ENCODE measurements at regions not wholly inside any gene's neighbourhood (a gene's known extent, or its start where the extent isn't known, plus 50 kb on each side); places are given as distances from the start of the nearest gene placed in this dataset.

- Histone ChIP-seq H3K4me3 (ENCODE audit: low read length) (no peak overlapping the region), H3K27me3 (ENCODE audit: control insufficient read depth, insufficient read depth, low read length) (no peaks in the 10 kb centered on the region), H3K9me3 (ENCODE audit: control insufficient read depth, low read length) (no peaks in the 10 kb centered on the region), H3K36me3 (ENCODE audit: control insufficient read depth, insufficient read depth, low read length) (no peaks in the 10 kb centered on the region), H3K9ac (ENCODE audit: low read length) (no peak overlapping the region), H3K4me1 (ENCODE audit: control insufficient read depth, insufficient read depth, low read length) (no peaks in the 10 kb centered on the region)
Measured at GRCh38 chr12:107228076-107228475, 134.7 kb upstream of the CRY1 start.

- no peak overlapping the region for H3K9ac ChIP-seq (ENCODE audit: low read length)
Measured at GRCh38 chr12:107229827-107230226, 136.5 kb upstream of the CRY1 start.

DNA sequence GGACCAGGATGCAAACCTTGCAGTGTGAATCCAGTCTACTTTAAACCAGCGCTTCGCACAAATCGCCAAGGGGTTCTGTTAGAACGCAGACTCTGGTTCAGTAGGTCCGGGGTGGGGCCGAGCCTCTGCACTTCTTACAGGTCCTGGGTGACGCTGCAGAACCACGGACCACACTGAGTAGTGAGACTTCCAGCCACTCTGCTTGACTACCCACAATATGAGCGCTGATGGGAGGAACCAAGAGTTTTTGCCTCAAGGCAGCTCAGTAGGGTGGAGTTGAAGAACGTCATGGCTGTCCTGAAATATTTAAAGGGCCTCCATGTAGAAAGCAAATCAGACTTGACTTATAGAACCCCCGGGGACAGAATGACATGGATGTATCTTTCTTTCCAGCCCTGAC, 138.0 kb upstream of the CRY1 start:
- Histone ChIP-seq H3K27me3 (ENCODE audit: control insufficient read depth, insufficient read depth, low read length) (no peaks in the 10 kb centered on the region), H3K9me3 (ENCODE audit: control insufficient read depth, low read length) (no peaks in the 10 kb centered on the region), H3K9ac (ENCODE audit: low read length) (no peak overlapping the region), H3K4me3 (ENCODE audit: low read length) (no peak overlapping the region), H3K36me3 (ENCODE audit: control insufficient read depth, insufficient read depth, low read length) (no peaks in the 10 kb centered on the region), H3K4me1 (ENCODE audit: control insufficient read depth, insufficient read depth, low read length) (no peaks in the 10 kb centered on the region)

More at GRCh38 chr12:107229827-107230226, 136.5 kb upstream of the CRY1 start:
- no peaks in the 10 kb centered on the region for H3K27me3 ChIP-seq (ENCODE audit: control insufficient read depth, insufficient read depth, low read length)
- H3K4me3 ChIP-seq (ENCODE audit: low read length), result no peak overlapping the region
- H3K4me1 ChIP-seq (ENCODE audit: control insufficient read depth, insufficient read depth, low read length), result no peaks in the 10 kb centered on the region
- H3K36me3 ChIP-seq (ENCODE audit: control insufficient read depth, insufficient read depth, low read length), result no peaks in the 10 kb centered on the region
- H3K9me3 ChIP-seq (ENCODE audit: control insufficient read depth, low read length), result no peaks in the 10 kb centered on the region

- Histone ChIP-seq H3K9me3 (ENCODE audit: control insufficient read depth, low read length) (no peaks in the 10 kb centered on the region), H3K36me3 (ENCODE audit: control insufficient read depth, insufficient read depth, low read length) (no peaks in the 10 kb centered on the region), H3K9ac (ENCODE audit: low read length) (no peak overlapping the region), H3K27me3 (ENCODE audit: control insufficient read depth, insufficient read depth, low read length) (no peaks in the 10 kb centered on the region), H3K4me3 (ENCODE audit: low read length) (no peak overlapping the region), H3K4me1 (ENCODE audit: control insufficient read depth, insufficient read depth, low read length) (no peaks in the 10 kb centered on the region)
Measured at GRCh38 chr12:107233551-107233950, 140.2 kb upstream of the CRY1 start.

GRCh38 chr12:107235600-107235999, 142.3 kb upstream of the CRY1 start:
- Histone ChIP-seq H3K4me3 (ENCODE audit: low read length) (no peak overlapping the region), H3K9ac (ENCODE audit: low read length) (no peak overlapping the region), H3K27me3 (ENCODE audit: control insufficient read depth, insufficient read depth, low read length) (peaks cover 4% of the 10 kb centered on the region), H3K36me3 (ENCODE audit: control insufficient read depth, insufficient read depth, low read length) (no peaks in the 10 kb centered on the region), H3K9me3 (ENCODE audit: control insufficient read depth, low read length) (no peaks in the 10 kb centered on the region), H3K4me1 (ENCODE audit: control insufficient read depth, insufficient read depth, low read length) (no peaks in the 10 kb centered on the region)

- H3K27me3 ChIP-seq (ENCODE audit: control insufficient read depth, insufficient read depth, low read length), result peaks cover 4% of the 10 kb centered on the region
- no peak overlapping the region for H3K9ac ChIP-seq (ENCODE audit: low read length)
- H3K9me3 ChIP-seq (ENCODE audit: control insufficient read depth, low read length), result no peaks in the 10 kb centered on the region
- H3K36me3 ChIP-seq (ENCODE audit: control insufficient read depth, insufficient read depth, low read length), result no peaks in the 10 kb centered on the region
- H3K4me1 ChIP-seq (ENCODE audit: control insufficient read depth, insufficient read depth, low read length), result no peaks in the 10 kb centered on the region
- no peak overlapping the region for H3K4me3 ChIP-seq (ENCODE audit: low read length)
Measured at GRCh38 chr12:107236824-107237511, 143.6 kb upstream of the CRY1 start.

GRCh38 chr12:107238296-107238695, 144.9 kb upstream of the CRY1 start:
- Histone ChIP-seq H3K9me3 (ENCODE audit: control insufficient read depth, low read length) (no peaks in the 10 kb centered on the region), H3K4me3 (ENCODE audit: low read length) (no peak overlapping the region), H3K27me3 (ENCODE audit: control insufficient read depth, insufficient read depth, low read length) (peaks cover 4% of the 10 kb centered on the region), H3K4me1 (ENCODE audit: control insufficient read depth, insufficient read depth, low read length) (no peaks in the 10 kb centered on the region), H3K9ac (ENCODE audit: low read length) (no peak overlapping the region), H3K36me3 (ENCODE audit: control insufficient read depth, insufficient read depth, low read length) (no peaks in the 10 kb centered on the region)

- no peak overlapping the region for H3K4me3 ChIP-seq (ENCODE audit: low read length)
- H3K36me3 ChIP-seq (ENCODE audit: control insufficient read depth, insufficient read depth, low read length), result no peaks in the 10 kb centered on the region
- H3K27me3 ChIP-seq (ENCODE audit: control insufficient read depth, insufficient read depth, low read length), result peaks cover 4% of the 10 kb centered on the region
- H3K4me1 ChIP-seq (ENCODE audit: control insufficient read depth, insufficient read depth, low read length), result no peaks in the 10 kb centered on the region
- no peak overlapping the region for H3K9ac ChIP-seq (ENCODE audit: low read length)
- H3K9me3 ChIP-seq (ENCODE audit: control insufficient read depth, low read length), result no peaks in the 10 kb centered on the region
Measured at GRCh38 chr12:107241411-107241810, 148.1 kb upstream of the CRY1 start.

- no peaks in the 10 kb centered on the region for H3K4me1 ChIP-seq (ENCODE audit: control insufficient read depth, insufficient read depth, low read length)
- no peaks in the 10 kb centered on the region for H3K9me3 ChIP-seq (ENCODE audit: control insufficient read depth, low read length)
- no peaks in the 10 kb centered on the region for H3K36me3 ChIP-seq (ENCODE audit: control insufficient read depth, insufficient read depth, low read length)
- H3K9ac ChIP-seq (ENCODE audit: low read length), result no peak overlapping the region
- H3K27me3 ChIP-seq (ENCODE audit: control insufficient read depth, insufficient read depth, low read length), result peaks cover 4% of the 10 kb centered on the region
- H3K4me3 ChIP-seq (ENCODE audit: low read length), result no peak overlapping the region
Measured at GRCh38 chr12:107242189-107242588, 148.8 kb upstream of the CRY1 start.

DNA sequence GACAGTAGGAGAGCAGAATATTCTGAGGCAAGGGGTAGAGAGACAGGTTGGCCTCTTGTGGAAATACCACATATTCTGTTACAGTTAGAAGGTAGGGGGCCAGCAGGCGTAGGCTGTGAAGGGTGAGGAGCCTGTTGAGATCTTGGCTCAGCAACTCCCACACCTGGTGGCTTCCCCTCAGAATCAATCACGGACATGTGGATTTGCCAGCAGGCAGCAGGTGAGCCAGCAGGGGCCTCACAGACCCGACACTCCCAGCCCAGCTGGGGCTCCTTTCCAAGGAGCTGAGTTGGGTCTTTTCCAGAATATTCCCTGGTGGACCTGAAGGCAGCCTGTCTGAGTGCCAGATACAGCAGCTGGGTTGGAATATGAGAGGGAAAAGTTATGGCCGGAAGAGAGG, 150.0 kb upstream of the CRY1 start:
- Histone ChIP-seq H3K27me3 (ENCODE audit: control insufficient read depth, insufficient read depth, low read length) (peaks cover 4% of the 10 kb centered on the region), H3K4me1 (ENCODE audit: control insufficient read depth, insufficient read depth, low read length) (no peaks in the 10 kb centered on the region), H3K9ac (ENCODE audit: low read length) (no peak overlapping the region), H3K36me3 (ENCODE audit: control insufficient read depth, insufficient read depth, low read length) (no peaks in the 10 kb centered on the region), H3K4me3 (ENCODE audit: low read length) (no peak overlapping the region), H3K9me3 (ENCODE audit: control insufficient read depth, low read length) (no peaks in the 10 kb centered on the region)

DNA sequence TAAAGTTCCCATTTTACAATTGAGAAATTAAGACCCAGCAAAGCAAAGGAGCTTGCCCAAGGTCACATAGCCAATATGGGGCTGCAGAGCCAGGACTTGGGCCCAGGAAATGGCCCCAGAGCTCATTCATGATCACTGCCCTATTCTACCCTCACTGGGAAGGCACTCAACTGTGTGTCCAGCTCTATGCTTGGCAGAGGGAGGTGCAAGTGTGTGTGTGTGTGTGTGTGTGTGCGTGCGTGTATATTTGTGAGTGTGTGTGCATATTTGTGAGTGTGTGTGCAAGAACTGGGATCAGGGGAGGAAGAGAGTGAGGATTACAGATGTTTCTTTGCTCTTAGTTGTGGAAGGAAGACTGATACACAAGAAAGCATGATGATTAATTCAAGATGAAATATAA, 151.2 kb upstream of the CRY1 start:
- no peak overlapping the region for H3K4me3 ChIP-seq (ENCODE audit: low read length)
- no peaks in the 10 kb centered on the region for H3K36me3 ChIP-seq (ENCODE audit: control insufficient read depth, insufficient read depth, low read length)
- H3K9me3 ChIP-seq (ENCODE audit: control insufficient read depth, low read length), result no peaks in the 10 kb centered on the region
- H3K4me1 ChIP-seq (ENCODE audit: control insufficient read depth, insufficient read depth, low read length), result no peaks in the 10 kb centered on the region
- no peak overlapping the region for H3K9ac ChIP-seq (ENCODE audit: low read length)
- H3K27me3 ChIP-seq (ENCODE audit: control insufficient read depth, insufficient read depth, low read length), result peaks cover 2% of the 10 kb centered on the region

GRCh38 chr12:107247650-107248049, 154.3 kb upstream of the CRY1 start:
- no peak overlapping the region for H3K4me3 ChIP-seq (ENCODE audit: low read length)
- H3K27me3 ChIP-seq (ENCODE audit: control insufficient read depth, insufficient read depth, low read length), result no peaks in the 10 kb centered on the region
- no peak overlapping the region for H3K9ac ChIP-seq (ENCODE audit: low read length)

GRCh38 chr12:107248187-107248586, 154.8 kb upstream of the CRY1 start:
- Histone ChIP-seq H3K4me1 (ENCODE audit: control insufficient read depth, insufficient read depth, low read length) (no peaks in the 10 kb centered on the region), H3K4me3 (ENCODE audit: low read length) (no peak overlapping the region), H3K36me3 (ENCODE audit: control insufficient read depth, insufficient read depth, low read length) (no peaks in the 10 kb centered on the region), H3K27me3 (ENCODE audit: control insufficient read depth, insufficient read depth, low read length) (no peaks in the 10 kb centered on the region), H3K9ac (ENCODE audit: low read length) (no peak overlapping the region), H3K9me3 (ENCODE audit: control insufficient read depth, low read length) (no peaks in the 10 kb centered on the region)

More at GRCh38 chr12:107247650-107248049, 154.3 kb upstream of the CRY1 start:
- H3K36me3 ChIP-seq (ENCODE audit: control insufficient read depth, insufficient read depth, low read length), result no peaks in the 10 kb centered on the region
- no peaks in the 10 kb centered on the region for H3K4me1 ChIP-seq (ENCODE audit: control insufficient read depth, insufficient read depth, low read length)
- no peaks in the 10 kb centered on the region for H3K9me3 ChIP-seq (ENCODE audit: control insufficient read depth, low read length)

Measured in mucosa of stomach (tissue), 1 donor.